SKM-1 treated with dmso at 0.1 percent for 144 hours (cell line): ENCODE measurements at regions not wholly inside any gene's neighbourhood (a gene's known extent, or its start where the extent isn't known, plus 50 kb on each side); places are given as distances from the start of the nearest gene placed in this dataset.

ENCODE experiments used
- DNase-seq: peaks from one replicate; lab custom pipeline; 2025; ENCODE audit not compliant: unreplicated experiment; lab: John Stamatoyannopoulos, UW

GRCh38 chr2:453132-453531, 165.2 kb upstream of the ALKAL2 start:
- no peak for DNase-seq

- DNase-seq = no peak
Measured at GRCh38 chr2:451495-451894, 163.6 kb upstream of the ALKAL2 start.

DNA sequence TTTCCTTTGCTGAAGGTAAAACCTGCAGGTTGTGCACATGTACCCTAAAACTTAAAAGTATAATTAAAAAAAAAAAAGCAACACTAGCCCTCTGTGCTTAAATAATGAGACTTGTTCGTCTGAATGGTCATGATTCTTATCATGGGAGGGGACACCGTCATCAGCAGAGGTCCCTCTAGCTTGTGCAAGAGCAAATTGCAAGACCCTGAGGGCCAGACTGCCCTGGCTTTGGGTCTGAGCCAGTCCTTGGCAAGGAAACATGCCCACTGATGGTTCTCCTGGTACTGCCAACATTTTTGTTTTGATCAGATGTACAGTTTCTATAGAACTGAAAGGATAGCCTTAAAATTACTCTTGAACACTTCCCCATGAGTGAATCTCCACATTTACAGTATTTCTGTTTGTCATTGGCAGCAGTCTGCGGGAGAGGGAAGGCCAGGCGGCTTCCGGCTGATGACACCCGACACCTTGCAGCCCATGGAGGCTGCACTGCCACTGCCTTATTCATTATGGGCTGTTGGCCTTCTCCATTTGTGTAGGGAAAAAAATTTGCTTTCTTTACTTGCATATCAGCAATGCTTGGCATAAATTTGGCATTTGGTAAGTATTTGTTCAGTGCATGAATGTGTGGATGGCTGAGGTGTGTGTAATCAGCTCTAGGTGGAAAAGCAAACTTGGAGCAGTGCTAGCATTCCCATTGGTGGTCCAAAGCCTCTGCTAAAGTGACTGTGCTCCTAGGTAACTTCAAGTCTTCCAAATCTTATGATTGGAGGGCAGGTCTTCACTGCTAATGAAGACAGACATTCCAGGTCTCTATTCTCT, 161.6 kb upstream of the ALKAL2 start:
- no peak for DNase-seq

- DNase-seq = no peak
Measured at GRCh38 chr2:447902-448665, 160.2 kb upstream of the ALKAL2 start.

- DNase-seq = no peak
Measured at GRCh38 chr2:446963-447530, 159.2 kb upstream of the ALKAL2 start.

DNA sequence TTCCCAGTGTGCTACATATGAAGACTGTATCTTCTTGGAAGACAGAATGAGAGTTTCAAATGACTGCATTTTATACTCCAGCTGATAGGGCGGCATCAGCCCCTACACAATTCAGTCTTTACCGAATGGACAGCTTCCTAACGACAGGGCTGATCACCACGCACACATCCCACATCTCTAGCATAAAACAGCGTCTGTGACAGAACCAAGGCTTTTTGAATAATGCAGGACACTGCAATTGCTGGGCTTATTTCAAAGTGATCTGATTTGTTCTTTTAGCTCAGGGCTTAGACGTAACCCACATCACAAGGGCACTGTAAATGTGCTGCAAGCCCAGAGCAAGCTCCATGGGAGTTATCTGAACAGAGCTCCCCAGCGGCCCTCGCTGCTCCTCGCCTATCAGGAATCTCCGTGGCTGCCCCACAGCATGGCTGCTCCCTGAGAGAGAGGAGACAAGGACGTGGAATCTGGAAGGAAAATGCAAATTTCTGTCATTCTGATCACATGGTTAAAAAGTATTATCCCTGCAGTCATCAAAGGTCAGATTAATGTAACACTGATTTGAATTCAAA, 158.5 kb upstream of the ALKAL2 start:
- DNase-seq = no peak

DNA sequence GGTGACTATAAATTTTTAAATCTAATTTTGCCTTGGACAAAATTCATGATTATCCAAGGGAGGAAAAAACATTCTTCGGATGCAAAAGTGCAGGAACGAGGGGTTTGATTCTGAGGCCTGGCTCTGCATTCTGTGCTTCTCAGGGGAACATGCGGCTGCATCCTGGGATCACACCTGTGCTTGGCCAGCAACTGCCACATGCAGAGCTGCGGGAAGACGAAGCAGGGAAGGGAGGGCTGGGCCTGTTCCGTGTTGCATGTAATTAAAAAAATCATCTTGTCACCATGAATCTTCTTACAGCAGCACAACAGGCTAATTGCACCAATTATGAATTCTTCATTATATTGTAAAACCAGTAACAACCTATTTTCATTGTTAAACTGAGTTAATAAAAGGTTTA, 158.0 kb upstream of the ALKAL2 start:
- DNase-seq = no peak

GRCh38 chr2:444937-445884, 157.3 kb upstream of the ALKAL2 start:
- no peak for DNase-seq

GRCh38 chr2:443741-444140, 155.8 kb upstream of the ALKAL2 start:
- DNase-seq = no peak

DNA sequence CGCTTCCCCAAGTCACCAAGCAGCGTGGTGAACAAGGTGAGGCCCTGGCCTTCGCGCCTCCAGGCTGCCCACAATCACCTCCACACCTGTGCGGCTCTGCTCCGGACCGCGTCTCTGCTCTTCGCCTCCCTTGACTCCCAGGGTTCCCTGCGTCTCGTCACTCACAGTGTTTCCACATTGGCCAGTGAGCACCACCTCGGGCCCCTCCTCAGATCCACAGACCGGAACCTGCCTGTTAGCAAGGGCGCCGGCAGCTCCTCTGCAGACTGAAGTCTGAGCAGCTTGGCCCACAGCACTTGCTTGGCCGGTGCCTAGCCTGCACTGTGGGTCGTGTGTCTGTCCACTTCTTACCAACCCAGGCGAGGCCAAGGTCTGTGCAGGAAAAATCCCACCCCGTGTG, 155.3 kb upstream of the ALKAL2 start:
- no peak for DNase-seq

GRCh38 chr2:441258-442022, 153.5 kb upstream of the ALKAL2 start:
- no peak for DNase-seq

DNA sequence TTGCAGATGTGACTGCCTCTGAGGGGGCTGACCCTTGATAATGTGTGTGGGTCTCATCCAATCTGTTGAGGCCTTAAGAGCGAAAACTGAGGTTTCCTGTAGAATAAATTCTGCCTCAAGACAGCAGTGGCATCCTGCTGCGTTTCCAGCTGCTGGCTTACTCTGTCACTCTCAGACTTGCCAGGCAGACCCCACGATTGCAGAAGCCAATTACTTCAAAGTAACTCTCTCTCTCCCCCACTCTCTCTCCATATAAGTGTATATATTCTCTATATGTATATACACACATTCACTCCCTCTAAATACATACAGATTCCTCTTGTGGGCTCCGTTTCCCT, 152.5 kb upstream of the ALKAL2 start:
- no peak for DNase-seq

- DNase-seq = no peak
Measured at GRCh38 chr2:439556-440402, 151.9 kb upstream of the ALKAL2 start.

- no peak for DNase-seq
Measured at GRCh38 chr2:439077-439476, 151.2 kb upstream of the ALKAL2 start.

DNA sequence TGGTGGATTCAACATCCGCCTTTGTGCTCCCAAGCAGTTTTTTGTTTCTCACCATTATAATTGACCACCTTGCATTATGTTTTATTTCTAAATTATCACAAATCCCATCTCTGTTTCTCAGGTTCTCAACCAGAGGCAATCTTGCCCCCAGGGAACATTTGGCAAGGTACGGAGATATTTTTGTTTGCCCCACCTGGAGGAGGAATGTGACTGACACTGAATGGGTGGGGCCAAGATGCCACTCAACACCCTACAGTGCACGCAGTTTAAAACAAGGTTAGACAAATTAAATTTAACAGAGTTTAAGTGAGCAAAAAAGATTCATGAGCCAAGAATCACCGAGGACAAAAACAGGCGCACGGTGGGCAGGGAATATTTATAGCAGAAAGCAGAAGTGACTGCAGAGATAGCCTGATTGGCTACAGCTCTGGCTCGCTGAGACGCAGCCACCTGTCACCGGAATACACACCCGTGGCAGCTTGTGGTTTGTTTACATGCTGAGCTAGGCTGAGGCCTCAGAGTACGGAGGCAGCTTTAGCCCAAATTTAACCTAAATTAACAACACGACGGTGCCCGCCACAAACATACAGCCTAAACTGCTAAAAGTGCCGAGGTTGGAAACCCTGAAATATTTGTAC, 150.0 kb upstream of the ALKAL2 start:
- no peak for DNase-seq

GRCh38 chr2:437180-437579, 149.3 kb upstream of the ALKAL2 start:
- DNase-seq = no peak

DNA sequence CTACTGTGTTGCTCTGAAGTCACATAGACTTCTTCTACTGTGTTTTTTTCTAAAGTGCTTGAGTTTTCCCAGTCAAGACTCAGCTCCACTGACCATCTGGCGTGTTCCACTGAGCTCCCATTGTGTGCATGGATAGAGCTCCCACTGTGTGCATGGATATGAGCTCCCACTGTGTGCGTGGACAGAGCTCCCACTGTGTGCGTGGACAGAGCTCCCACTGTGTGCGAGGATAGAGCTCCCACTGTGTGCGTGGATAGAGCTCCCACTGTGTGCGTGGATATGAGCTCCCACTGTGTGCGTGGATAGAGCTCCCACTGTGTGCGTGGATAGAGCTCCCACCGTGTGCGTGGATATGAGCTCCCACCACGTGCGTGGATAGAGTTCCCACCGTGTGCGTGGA, 148.3 kb upstream of the ALKAL2 start:
- no peak for DNase-seq

GRCh38 chr2:434625-435024, 146.7 kb upstream of the ALKAL2 start:
- DNase-seq = no peak

GRCh38 chr2:433216-433615, 145.3 kb upstream of the ALKAL2 start:
- no peak for DNase-seq
